Progenitor cell of endocrine pancreas (in vitro differentiated cells): ENCODE measurements at regions not wholly inside any gene's neighbourhood (a gene's known extent, or its start where the extent isn't known, plus 50 kb on each side); places are given as distances from the start of the nearest gene placed in this dataset.

Experiments
- DNase-seq: peaks from one replicate; pipeline ENCODE4 v3.0.0; 2021; ENCODE audit warnings: low spot score; ENCODE audit not compliant: unreplicated experiment
- H3K27ac Mint-ChIP-seq: 2 replicates; pipeline ENCODE4 v1.8.0; 2021; ENCODE audit warnings: mild to moderate bottlenecking, moderate library complexity, mixed read lengths
- H3K27me3 Mint-ChIP-seq: 2 replicates; pipeline ENCODE4 v1.8.0; 2021; ENCODE audit warnings: mixed read lengths
- H3K36me3 Mint-ChIP-seq: 2 replicates; pipeline ENCODE4 v1.8.0; 2022; ENCODE audit warnings: mixed read lengths; ENCODE audit not compliant: insufficient read depth
- H3K4me1 Mint-ChIP-seq: 2 replicates; pipeline ENCODE4 v1.8.0; 2021; ENCODE audit warnings: low read depth, mixed read lengths
- H3K4me3 Mint-ChIP-seq: 2 replicates; pipeline ENCODE4 v1.8.0; 2021; ENCODE audit warnings: low read depth, mild to moderate bottlenecking, moderate library complexity, mixed read lengths
- H3K9me3 Mint-ChIP-seq: 2 replicates; pipeline ENCODE4 v1.8.0; 2021; ENCODE audit warnings: low read depth, mixed read lengths
- CTCF ChIP-seq: fragments of 200-600 bp; sonication (generic); IDR thresholded peaks from one replicate; pipeline ENCODE4 v1.5.0; 2021; ENCODE audit warnings: antibody characterized with exemption, mild to moderate bottlenecking; ENCODE audit not compliant: unreplicated experiment

GRCh38 chr14:23800811-23801210, 152.8 kb upstream of the DHRS4 start:
- H3K4me3 Mint-ChIP-seq, result no peak overlapping the region
- H3K4me1 Mint-ChIP-seq, result no peaks in the 10 kb centered on the region
- peaks cover 45% of the 10 kb centered on the region for H3K9me3 Mint-ChIP-seq
- TF ChIP-seq CTCF, result no peak
- H3K27ac Mint-ChIP-seq, result no peak overlapping the region
- H3K27me3 Mint-ChIP-seq, result no peaks in the 10 kb centered on the region
- no peak for DNase-seq
- no peaks in the 10 kb centered on the region for H3K36me3 Mint-ChIP-seq

- Mint-ChIP-seq H3K27me3 (no peaks in the 10 kb centered on the region), H3K9me3 (peaks cover 46% of the 10 kb centered on the region)
These were observed 151.8 kb upstream of the DHRS4 start for GRCh38 chr14:23801766-23802165.

GRCh38 chr14:23804817-23805216, 148.8 kb upstream of the DHRS4 start:
- no peaks in the 10 kb centered on the region for H3K4me1 Mint-ChIP-seq
- H3K4me3 Mint-ChIP-seq, result no peak overlapping the region
- TF ChIP-seq CTCF, result no peak
- no peak for DNase-seq
- H3K9me3 Mint-ChIP-seq, result peaks cover 48% of the 10 kb centered on the region
- H3K36me3 Mint-ChIP-seq, result peaks cover 1% of the 10 kb centered on the region
- H3K27me3 Mint-ChIP-seq, result no peaks in the 10 kb centered on the region
- H3K27ac Mint-ChIP-seq, result no peak overlapping the region

More at GRCh38 chr14:23801766-23802165, 151.8 kb upstream of the DHRS4 start:
- Mint-ChIP-seq H3K36me3 (no peaks in the 10 kb centered on the region), H3K4me1 (no peaks in the 10 kb centered on the region), H3K4me3 (no peak overlapping the region), H3K27ac (no peak overlapping the region)
- DNase-seq, result no peak
- TF ChIP-seq CTCF, result no peak

GRCh38 chr14:23805761-23806160, 147.8 kb upstream of the DHRS4 start:
- H3K4me3 Mint-ChIP-seq, result no peak overlapping the region
- H3K9me3 Mint-ChIP-seq, result peaks cover 44% of the 10 kb centered on the region
- H3K27me3 Mint-ChIP-seq, result no peaks in the 10 kb centered on the region
- H3K36me3 Mint-ChIP-seq, result peaks cover 1% of the 10 kb centered on the region
- TF ChIP-seq CTCF, result no peak
- no peaks in the 10 kb centered on the region for H3K4me1 Mint-ChIP-seq
- H3K27ac Mint-ChIP-seq, result no peak overlapping the region
- no peak for DNase-seq

- no peak for TF ChIP-seq CTCF
- Mint-ChIP-seq H3K9me3 (peaks cover 48% of the 10 kb centered on the region), H3K27me3 (no peaks in the 10 kb centered on the region), H3K27ac (no peak overlapping the region), H3K4me1 (no peaks in the 10 kb centered on the region), H3K4me3 (no peak overlapping the region), H3K36me3 (peaks cover 2% of the 10 kb centered on the region)
- no peak for DNase-seq
These were observed 138.9 kb upstream of the DHRS4 start for GRCh38 chr14:23814527-23815256.
